Gastroesophageal sphincter (tissue), 3 donors: ENCODE measurements at regions not wholly inside any gene's neighbourhood (a gene's known extent, or its start where the extent isn't known, plus 50 kb on each side); places are given as distances from the start of the nearest gene placed in this dataset.

ENCODE experiments used
- CTCF ChIP-seq, 4 experiments: fragments of 200-600 bp in 2 of 4; fragments of 450-650 bp in 2 of 4; sonication (generic) in 1 of 4; IDR thresholded peaks; one replicate each; pipeline ENCODE4 v1.5.1; 2017 to 2019; ENCODE audit warnings: antibody characterized with exemption in 4 of 4, mild to moderate bottlenecking in 2 of 4, moderate library complexity in 2 of 4
- POLR2A ChIP-seq, 2 donors: fragments of 450-650 bp; IDR thresholded peaks; one replicate each; pipeline ENCODE4 v1.6.1; 2017; ENCODE audit warnings: antibody characterized with exemption in 2 of 2, mild to moderate bottlenecking in 2 of 2, moderate library complexity in 1 of 2

GRCh38 chr4:135684001-135684400, 1482.4 kb upstream of the PABPC4L start:
- TF ChIP-seq POLR2A (IDR thresholded peaks at IDR 0.05), result no peak
- TF ChIP-seq CTCF (IDR thresholded peaks at IDR 0.05), result no peak
